Urothelium cell line (cell line): ENCODE measurements at regions not wholly inside any gene's neighbourhood (a gene's known extent, or its start where the extent isn't known, plus 50 kb on each side); places are given as distances from the start of the nearest gene placed in this dataset.
"Not testable (repeated sequence)": the region's sequence is repeated elsewhere in the genome, so short reads cannot be mapped to it uniquely, and the experiment has no call there.

Experiments used
- DNase-seq: peaks from one replicate; pipeline ENCODE4 v3.0.0; 2011; ENCODE audit warnings: low spot score, mixed read lengths
- FAIRE-seq: peaks from 2 replicates; lab custom pipeline; 2011; peaks lifted over from hg19 to GRCh38; lab: Jason Lieb, UNC

DNA sequence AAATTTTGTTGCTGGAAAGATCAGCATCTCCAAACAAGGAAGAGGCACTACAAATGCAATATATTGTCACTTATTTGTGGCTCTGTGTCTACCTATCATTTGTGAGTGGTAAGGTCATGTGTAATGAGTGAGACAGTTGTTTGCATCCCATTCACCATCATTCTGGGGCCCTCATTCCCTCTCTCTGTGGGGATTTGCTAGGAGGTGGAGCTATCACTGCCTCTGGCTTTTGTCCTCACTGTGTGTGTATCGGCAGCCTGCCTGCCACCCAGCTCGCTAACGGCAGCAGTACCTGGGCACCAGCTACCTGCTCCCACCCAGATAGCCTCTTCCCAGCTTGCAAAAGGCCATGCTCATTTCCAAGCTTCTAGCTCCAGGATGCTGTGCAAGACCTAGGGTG is 379.2 kb upstream of the ZFHX3 start:
- FAIRE-seq (no peak), DNase-seq (no peak)

- FAIRE-seq (no peak), DNase-seq (no peak)
These were observed 378.7 kb upstream of the ZFHX3 start for GRCh38 chr16:73426433-73427160.

DNA sequence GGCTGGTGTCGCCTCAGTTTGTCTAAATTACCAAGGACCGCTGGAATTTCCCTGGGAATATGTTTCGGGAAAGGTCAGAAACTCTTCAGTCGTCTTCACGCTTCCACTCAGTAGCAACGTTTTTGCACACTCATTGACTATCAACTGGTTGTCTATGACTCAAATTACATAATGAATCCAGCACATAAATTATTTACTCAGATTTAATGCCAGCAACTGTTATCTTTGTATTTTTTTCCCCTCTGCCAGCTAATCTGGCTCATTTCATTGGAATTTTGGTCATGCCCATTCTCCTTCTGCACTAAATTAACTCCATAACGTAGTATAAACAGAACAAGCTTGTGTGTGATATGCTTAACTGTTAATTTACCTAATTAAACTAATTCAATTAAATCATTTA is 372.7 kb upstream of the ZFHX3 start:
- DNase-seq (no peak), FAIRE-seq (no peak)

- DNase-seq: no peak
- no peak for FAIRE-seq
These were observed 372.3 kb upstream of the ZFHX3 start for GRCh38 chr16:73420244-73420643.

GRCh38 chr16:73418691-73419090 is 370.8 kb upstream of the ZFHX3 start:
- DNase-seq (no peak), FAIRE-seq (no peak)

DNA sequence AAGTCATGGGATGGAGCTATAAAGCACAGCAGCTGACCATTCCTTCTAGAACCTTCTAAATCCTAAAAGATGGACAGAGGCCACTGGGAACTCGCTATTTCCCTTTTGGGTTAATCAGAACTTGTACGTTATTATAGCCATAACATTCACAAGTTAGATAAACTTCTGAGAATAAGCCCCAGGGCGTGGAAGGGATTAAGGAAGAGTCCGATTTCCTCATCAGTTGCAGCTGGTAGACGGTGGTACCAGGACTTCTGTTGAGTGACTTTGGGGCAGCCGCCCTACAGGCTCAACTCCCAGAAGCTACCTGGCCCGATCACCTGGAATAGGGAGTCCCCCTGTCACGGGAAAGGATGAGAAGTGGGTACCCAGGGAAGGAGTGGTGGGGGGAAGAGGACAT is 370.1 kb upstream of the ZFHX3 start:
- FAIRE-seq (no peak), DNase-seq (no peak)

GRCh38 chr16:73415286-73415685 is 367.4 kb upstream of the ZFHX3 start:
- no peak for FAIRE-seq
- DNase-seq: no peak

DNA sequence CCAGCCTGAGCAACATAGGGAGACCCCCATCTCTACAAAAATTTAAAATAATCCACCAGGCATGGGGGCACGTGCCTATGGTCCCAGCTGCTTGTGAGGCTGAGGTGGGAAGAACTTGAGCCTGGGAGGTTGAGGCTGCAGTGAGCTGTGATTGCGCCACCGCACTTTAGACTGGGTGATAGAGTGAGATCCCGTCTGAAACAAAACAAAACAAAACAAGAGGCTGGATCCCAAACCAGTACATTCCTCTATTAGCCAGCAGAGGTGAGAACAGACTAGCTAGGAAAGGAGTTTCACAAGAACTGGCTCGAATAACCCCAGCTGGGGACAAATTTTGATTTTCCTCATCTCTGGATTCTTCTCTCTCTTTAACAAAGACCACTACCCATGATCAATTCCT is 366.7 kb upstream of the ZFHX3 start:
- FAIRE-seq (no peak), DNase-seq (no peak)

GRCh38 chr16:73413830-73414190 is 365.9 kb upstream of the ZFHX3 start:
- no peak for FAIRE-seq
- DNase-seq: no peak

DNA sequence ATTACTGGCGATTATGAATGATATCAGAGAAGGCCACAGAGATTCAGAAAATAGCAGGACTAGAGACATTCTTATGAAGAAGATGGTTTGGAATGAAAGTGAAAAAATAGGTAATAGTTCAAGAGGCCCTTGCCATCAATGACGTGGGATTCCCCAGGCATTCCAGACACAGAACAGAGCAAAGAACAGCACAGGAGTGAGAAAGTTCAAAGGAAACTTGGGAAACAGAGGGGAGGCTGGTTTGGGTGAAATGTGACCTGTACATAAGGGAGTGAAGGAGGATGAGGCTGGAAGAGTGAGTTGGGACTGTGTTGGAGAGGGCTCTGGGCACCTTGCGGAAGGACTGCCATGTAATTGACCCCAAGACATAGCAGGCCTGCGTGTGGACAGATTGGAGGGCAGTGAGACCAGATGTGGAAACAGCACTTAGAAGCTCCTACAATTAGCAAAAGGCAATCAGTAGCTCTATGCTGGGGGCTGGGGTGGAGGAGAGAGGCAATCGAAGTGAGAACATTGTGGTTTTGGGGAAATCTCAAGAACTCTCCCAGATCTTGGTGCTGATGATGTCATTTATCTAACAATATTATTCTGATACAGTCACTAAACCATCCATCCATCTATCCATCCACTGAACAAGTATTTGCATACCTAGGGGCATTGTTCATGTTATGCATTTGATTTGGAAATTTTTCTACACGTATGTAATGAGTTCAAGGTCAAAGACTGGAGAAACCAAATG is 365.3 kb upstream of the ZFHX3 start:
- no peak for FAIRE-seq

DNA sequence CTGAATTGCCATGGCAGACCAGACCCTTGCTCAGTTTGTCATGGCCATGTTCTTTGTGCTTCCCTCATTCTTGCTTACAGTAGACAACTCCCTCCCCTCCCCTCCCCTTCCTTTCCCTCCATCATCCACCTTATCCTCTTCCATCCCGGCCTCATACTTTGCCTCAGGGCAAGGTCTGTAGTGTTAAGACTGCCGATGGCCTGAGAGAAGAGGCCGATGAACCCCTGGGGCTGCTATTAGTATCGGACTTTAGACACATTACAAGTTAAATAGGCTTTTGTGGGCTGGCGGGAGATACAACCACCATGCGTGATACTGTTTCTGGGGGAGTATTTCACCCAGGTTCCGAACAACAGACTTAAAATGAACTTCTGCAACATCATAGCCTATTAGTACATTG is 364.5 kb upstream of the ZFHX3 start:
- FAIRE-seq: no peak
- no peak for DNase-seq

More for the DNA sequence above, 365.3 kb upstream of the ZFHX3 start:
- DNase-seq: no peak

DNA sequence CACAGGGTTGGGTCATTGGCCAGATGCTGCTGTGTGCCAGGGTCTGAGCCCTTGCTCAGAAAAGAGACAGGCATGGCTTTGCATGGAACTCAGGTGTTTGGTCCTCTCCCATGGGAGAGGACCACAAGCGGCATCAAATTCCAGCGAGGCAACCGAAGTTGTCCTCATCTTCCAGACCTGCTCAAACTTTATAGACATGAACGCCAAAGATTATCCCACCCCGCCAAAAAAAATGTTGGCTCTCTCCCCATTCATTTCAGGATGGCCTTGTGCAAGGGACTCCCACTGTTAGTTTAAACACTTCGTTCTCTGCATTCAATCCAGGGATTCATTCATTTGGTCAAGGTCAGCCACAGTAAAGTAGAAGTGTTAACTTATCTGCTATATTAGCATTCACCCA is 360.8 kb upstream of the ZFHX3 start:
- no peak for DNase-seq
- no peak for FAIRE-seq

DNA sequence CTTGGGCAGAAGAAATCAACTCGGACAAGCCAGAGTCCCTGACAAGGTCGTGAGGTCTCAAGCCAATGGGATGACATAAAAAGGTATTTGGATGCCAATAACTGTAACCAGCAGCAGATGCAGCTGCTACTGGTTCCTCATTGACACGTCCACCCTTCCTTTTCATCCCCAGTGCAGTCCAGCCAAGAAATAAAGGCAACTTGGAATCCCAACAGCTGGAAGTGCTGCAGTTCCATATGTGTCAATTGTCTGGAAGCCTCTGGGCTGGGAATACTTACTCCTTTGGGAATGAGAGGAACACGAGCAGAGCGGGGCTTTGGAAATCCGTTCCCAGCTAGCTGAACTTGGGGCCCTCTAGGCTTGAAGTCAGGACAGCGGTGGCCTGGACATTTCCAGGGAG is 360.4 kb upstream of the ZFHX3 start:
- FAIRE-seq: no peak
- no peak for DNase-seq

DNA sequence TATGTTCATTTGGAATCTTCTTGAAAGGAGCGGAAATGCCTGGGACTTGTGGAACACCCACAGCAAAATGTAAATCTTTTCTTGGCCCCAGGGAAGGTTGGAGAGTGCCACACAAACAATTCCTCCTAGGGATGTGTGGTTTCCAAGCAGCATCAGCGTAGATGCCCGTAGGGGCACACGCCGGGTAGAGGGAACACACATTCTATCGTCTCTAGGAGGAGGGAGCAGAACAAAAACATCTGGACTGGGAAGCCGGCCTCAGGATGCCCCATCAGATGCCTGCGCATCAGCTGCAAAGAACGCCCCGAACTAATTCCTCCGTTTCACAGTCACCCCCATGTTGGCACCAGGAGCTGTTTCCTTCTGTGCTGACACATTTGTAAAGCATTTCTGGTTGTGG is 357.9 kb upstream of the ZFHX3 start:
- DNase-seq (no peak), FAIRE-seq (no peak)

DNA sequence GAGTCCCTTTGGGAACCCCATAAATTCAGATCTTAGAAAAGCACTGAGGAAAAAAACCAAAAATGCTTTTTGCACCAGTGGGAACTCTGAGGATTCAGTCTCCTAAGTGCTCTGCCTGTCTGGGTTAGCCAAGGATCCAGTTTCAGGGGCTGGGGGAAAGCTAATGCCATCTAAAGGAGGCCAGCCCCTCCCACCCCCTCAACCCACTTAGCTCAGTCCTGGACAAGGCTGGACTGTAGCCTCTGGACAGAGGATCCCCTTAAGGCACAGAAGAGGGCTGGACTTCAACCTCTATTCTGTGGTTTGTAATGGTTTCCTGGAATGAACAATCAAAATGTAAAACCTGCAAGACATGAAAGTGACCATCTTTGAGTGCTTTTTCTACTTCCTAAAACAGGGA is 356.1 kb upstream of the ZFHX3 start:
- FAIRE-seq (no peak), DNase-seq (no peak)

GRCh38 chr16:73403291-73403690 is 355.4 kb upstream of the ZFHX3 start:
- DNase-seq: no peak
- no peak for FAIRE-seq

- FAIRE-seq (no peak), DNase-seq (no peak)
These were observed 353.0 kb upstream of the ZFHX3 start for GRCh38 chr16:73400951-73401350.

- FAIRE-seq (no peak), DNase-seq (no peak)
These were observed 352.1 kb upstream of the ZFHX3 start for GRCh38 chr16:73399997-73400396.

DNA sequence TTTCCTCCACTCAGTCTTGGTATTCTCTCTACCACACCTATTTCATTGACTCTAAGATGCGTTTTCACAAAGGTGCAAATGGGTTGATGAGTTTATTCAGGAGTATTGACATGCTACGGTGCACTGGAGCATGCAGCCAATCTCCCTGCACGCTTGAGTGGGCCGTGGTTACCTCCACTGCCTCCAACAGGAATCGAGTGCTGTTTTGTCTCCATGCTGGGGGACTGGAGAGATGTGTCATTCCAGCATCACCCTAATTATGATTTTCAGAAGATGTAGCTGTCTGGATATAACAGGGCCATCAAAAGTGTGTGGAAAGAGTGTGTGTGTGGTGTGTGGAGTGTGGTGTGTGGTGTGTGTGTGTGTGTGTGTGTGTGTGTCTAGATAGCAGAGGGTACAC is 351.6 kb upstream of the ZFHX3 start:
- FAIRE-seq (no peak), DNase-seq (no peak)

- FAIRE-seq, DNase-seq: not testable (repeated sequence)
These were observed 350.7 kb upstream of the ZFHX3 start for GRCh38 chr16:73398604-73399003.

- DNase-seq (no peak), FAIRE-seq (no peak)
These were observed 348.6 kb upstream of the ZFHX3 start for GRCh38 chr16:73396556-73396955.

DNA sequence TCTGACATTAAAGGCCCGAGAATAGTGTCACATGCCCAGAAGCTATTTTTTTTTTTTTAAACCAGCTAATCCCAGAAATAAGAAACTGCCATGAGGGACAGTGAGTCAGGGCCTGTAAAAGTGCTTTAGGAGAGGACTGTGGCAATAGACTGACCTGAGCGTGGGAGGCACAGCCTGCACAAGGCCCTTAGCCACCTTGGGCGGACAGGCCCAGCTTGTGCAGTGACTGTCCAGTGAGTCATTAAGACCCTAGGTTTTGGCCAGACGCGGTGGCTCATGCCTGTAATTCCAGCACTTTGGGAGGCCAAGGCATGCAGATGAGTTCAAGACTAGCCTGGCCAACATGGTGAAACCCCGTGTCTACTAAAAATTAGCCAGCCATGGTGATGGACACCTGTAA is 343.0 kb upstream of the ZFHX3 start:
- DNase-seq (no peak), FAIRE-seq (no peak)

DNA sequence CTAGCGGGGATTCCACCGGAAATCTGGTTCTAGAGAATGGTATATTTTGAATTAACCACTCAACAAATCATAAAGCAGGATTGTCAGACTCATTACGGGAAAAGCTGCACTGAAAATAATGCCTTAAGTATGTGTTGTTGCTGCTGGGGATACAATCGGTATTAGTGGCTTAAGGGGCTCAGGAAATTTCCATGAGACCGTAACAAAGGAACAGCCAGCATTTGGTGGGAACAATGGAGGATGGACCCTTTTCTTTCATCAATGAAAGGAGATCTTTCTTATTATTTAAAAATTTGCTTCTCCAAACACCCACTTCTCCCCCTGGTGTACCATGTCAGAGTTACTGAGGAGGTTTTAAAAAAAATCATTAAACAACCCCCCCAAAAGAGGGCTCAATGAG is 342.6 kb upstream of the ZFHX3 start:
- DNase-seq (no peak), FAIRE-seq (no peak)
